Type B pancreatic cell (in vitro differentiated cells): ENCODE measurements at regions not wholly inside any gene's neighbourhood (a gene's known extent, or its start where the extent isn't known, plus 50 kb on each side); places are given as distances from the start of the nearest gene placed in this dataset.

ENCODE experiments used
- DNase-seq: peaks from one replicate; pipeline ENCODE4 v3.0.0; 2021; ENCODE audit warnings: mixed read lengths; ENCODE audit not compliant: unreplicated experiment; ENCODE audit errors: extremely low spot score
- H3K27ac Mint-ChIP-seq: 2 replicates; pipeline ENCODE4 v1.8.0; 2021; ENCODE audit warnings: mild to moderate bottlenecking, mixed read lengths
- H3K27me3 Mint-ChIP-seq: 2 replicates; pipeline ENCODE4 v1.8.0; 2021; ENCODE audit warnings: mixed read lengths
- H3K36me3 Mint-ChIP-seq: 2 replicates; pipeline ENCODE4 v1.8.0; 2021; ENCODE audit warnings: mixed read lengths
- H3K4me1 Mint-ChIP-seq: one replicate; pipeline ENCODE4 v1.8.0; 2021; ENCODE audit warnings: mixed read lengths; ENCODE audit not compliant: unreplicated experiment
- H3K4me3 Mint-ChIP-seq: 2 replicates; pipeline ENCODE4 v1.8.0; 2021; ENCODE audit warnings: mild to moderate bottlenecking, mixed read lengths
- H3K9me3 Mint-ChIP-seq: 2 replicates; pipeline ENCODE4 v1.8.0; 2021; ENCODE audit warnings: mixed read lengths
- CTCF ChIP-seq: fragments of 200-600 bp; sonication (generic); conservative IDR thresholded peaks from 2 replicates; pipeline ENCODE4 v1.5.0; 2021; ENCODE audit warnings: antibody characterized with exemption, mild to moderate bottlenecking

- H3K27ac Mint-ChIP-seq, result no peak overlapping the region
- no peaks in the 10 kb centered on the region for H3K4me1 Mint-ChIP-seq
- H3K9me3 Mint-ChIP-seq, result no peaks in the 10 kb centered on the region
Observed at GRCh38 chr2:185240796-185241195, 497.8 kb upstream of the FSIP2 start.

GRCh38 chr2:185241556-185241955, 497.0 kb upstream of the FSIP2 start:
- H3K36me3 Mint-ChIP-seq, result no peaks in the 10 kb centered on the region
- H3K4me1 Mint-ChIP-seq, result no peaks in the 10 kb centered on the region
- H3K27me3 Mint-ChIP-seq, result no peaks in the 10 kb centered on the region
- H3K27ac Mint-ChIP-seq, result no peak overlapping the region
- no peaks in the 10 kb centered on the region for H3K9me3 Mint-ChIP-seq
- TF ChIP-seq CTCF, result no peak
- H3K4me3 Mint-ChIP-seq, result no peak overlapping the region
- DNase-seq, result no peak

More at GRCh38 chr2:185240796-185241195, 497.8 kb upstream of the FSIP2 start:
- H3K27me3 Mint-ChIP-seq, result no peaks in the 10 kb centered on the region
- no peak for TF ChIP-seq CTCF
- H3K4me3 Mint-ChIP-seq, result no peak overlapping the region
- no peak for DNase-seq
- H3K36me3 Mint-ChIP-seq, result no peaks in the 10 kb centered on the region

GRCh38 chr2:185242462-185242861, 496.1 kb upstream of the FSIP2 start:
- Mint-ChIP-seq H3K27ac (no peak overlapping the region), H3K36me3 (no peaks in the 10 kb centered on the region), H3K27me3 (no peaks in the 10 kb centered on the region), H3K9me3 (no peaks in the 10 kb centered on the region), H3K4me1 (no peaks in the 10 kb centered on the region), H3K4me3 (no peak overlapping the region)
- TF ChIP-seq CTCF, result no peak
- DNase-seq, result no peak

GRCh38 chr2:185245216-185245615, 493.4 kb upstream of the FSIP2 start:
- Mint-ChIP-seq H3K27ac (no peak overlapping the region), H3K27me3 (no peaks in the 10 kb centered on the region), H3K4me1 (no peaks in the 10 kb centered on the region), H3K36me3 (no peaks in the 10 kb centered on the region), H3K9me3 (no peaks in the 10 kb centered on the region), H3K4me3 (no peak overlapping the region)
- DNase-seq, result no peak
- no peak for TF ChIP-seq CTCF

DNA sequence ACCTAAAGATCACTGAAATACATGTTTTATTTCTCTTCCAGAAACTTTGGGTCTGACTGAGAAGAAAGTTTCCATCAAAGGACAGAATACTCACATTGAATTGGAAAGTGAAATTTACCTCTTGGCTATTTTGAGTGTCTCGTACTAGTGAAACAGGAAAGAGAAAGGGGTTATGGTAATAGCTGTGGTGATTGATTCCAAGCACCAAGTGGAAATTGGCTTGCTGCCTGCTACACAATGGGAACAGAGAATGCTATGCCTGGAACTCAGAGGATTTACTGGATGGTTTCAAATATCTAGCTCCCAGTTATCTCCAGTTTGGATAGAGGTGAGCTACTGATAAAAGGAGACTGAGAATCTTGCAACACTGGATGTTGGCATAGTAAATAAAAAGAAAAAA, 492.8 kb upstream of the FSIP2 start:
- no peaks in the 10 kb centered on the region for H3K27me3 Mint-ChIP-seq
- H3K4me3 Mint-ChIP-seq, result no peak overlapping the region
- no peak for TF ChIP-seq CTCF
- H3K4me1 Mint-ChIP-seq, result no peaks in the 10 kb centered on the region
- DNase-seq, result no peak
- H3K9me3 Mint-ChIP-seq, result no peaks in the 10 kb centered on the region
- no peaks in the 10 kb centered on the region for H3K36me3 Mint-ChIP-seq
- H3K27ac Mint-ChIP-seq, result no peak overlapping the region

DNA sequence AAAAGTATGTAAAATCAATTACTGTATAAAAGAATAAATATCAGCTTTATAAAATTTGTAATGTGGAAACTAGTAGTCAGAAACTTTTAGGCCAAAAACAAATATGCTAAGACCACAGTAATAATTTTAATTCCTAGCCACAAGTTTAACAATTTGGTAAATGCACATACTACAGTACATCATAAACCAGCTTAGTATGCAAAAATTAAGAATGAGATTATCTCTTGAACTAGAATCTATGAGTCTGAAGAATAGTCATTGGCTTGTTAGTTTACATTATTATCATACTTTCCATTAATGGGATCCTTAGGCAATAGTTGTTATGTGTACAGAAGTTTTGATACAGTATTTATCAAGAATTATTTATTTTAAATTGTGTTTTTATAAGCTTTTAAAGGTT, 491.9 kb upstream of the FSIP2 start:
- no peak for TF ChIP-seq CTCF
- Mint-ChIP-seq H3K27ac (no peak overlapping the region), H3K4me1 (no peaks in the 10 kb centered on the region), H3K4me3 (no peak overlapping the region), H3K9me3 (no peaks in the 10 kb centered on the region), H3K36me3 (no peaks in the 10 kb centered on the region), H3K27me3 (no peaks in the 10 kb centered on the region)
- DNase-seq, result no peak
